Right lobe of liver (tissue), 6 donors: ENCODE measurements at regions not wholly inside any gene's neighbourhood (a gene's known extent, or its start where the extent isn't known, plus 50 kb on each side); places are given as distances from the start of the nearest gene placed in this dataset.

Experiments used
- ATAC-seq, 4 donors: fragments of 200-7000 bp; cut with Tn5 transposase; one replicate each; pipeline ENCODE4 v1.9.1; 2020; ENCODE audit warnings: mild to moderate bottlenecking in 4 of 4, moderate library complexity in 4 of 4
- DNase-seq, 3 donors: peaks; one replicate each; pipeline ENCODE4 v3.0.0-alpha.2; 2020
- H3K27ac ChIP-seq, 3 donors: fragments of 200-600 bp; one replicate each; pipeline ENCODE4 v1.8.0; 2022
- H3K27me3 ChIP-seq, 2 donors: fragments of 200-600 bp; one replicate each; pipeline ENCODE4 v1.8.0; 2022
- H3K36me3 ChIP-seq, 4 donors: fragments of 200-600 bp; sonication (generic) in 1 of 4; one replicate each; pipeline versions ENCODE4 v1.5.1 to v1.8.0; 2017 to 2022; ENCODE audit warnings: control low read depth in 1 of 4
- H3K4me1 ChIP-seq, 4 donors: fragments of 200-600 bp; sonication (generic) in 1 of 4; one replicate each; pipeline versions ENCODE4 v1.5.1 to v1.8.0; 2017 to 2022; ENCODE audit warnings: control low read depth in 1 of 4
- H3K4me3 ChIP-seq, 3 donors: fragments of 200-600 bp; one replicate each; pipeline ENCODE4 v1.8.0; 2022
- H3K9me3 ChIP-seq, 4 donors: fragments of 200-600 bp; sonication (generic) in 1 of 4; one replicate each; pipeline versions ENCODE4 v1.5.1 to v1.8.0; 2017 to 2022; ENCODE audit warnings: control low read depth in 1 of 4
- POLR2A ChIP-seq: fragments of 450-650 bp; IDR thresholded peaks from one replicate; pipeline ENCODE4 v1.6.1; 2017; ENCODE audit warnings: antibody characterized with exemption, mild to moderate bottlenecking
- WGBS: methylation state at CpG from one replicate; pipeline ENCODE4 v1.1.6; 2018; ENCODE audit warnings: low coverage, low lambda C conversion rate; ENCODE audit not compliant: insufficient coverage; ENCODE audit errors: missing lambda C conversion rate; 5-methylcytosine and 5-hydroxymethylcytosine counted together
- intact Hi-C, 2 donors: fragments of 100-400 bp; cut with DNase I; formaldehyde crosslinking; loops; one replicate each; pipeline versions ENCODE4 v1.11.2 to v1.14.1; 2022
- TF ChIP-seq, protein P1 (sequence below), 4 donors: fragments of 200-600 bp in 3 of 4; fragments of 450-650 bp in 1 of 4; IDR thresholded peaks; one replicate each; pipeline versions ENCODE4 v1.5.1 to v1.8.0; 2016 to 2022; ENCODE audit warnings: antibody characterized with exemption in 4 of 4, mild to moderate bottlenecking in 2 of 4
- donor health status: DM: no; HTN: yes; CAD: no.
- donor health status: DM: no; HTN: no; CAD: no.
- donor health status: DM: no; HTN: no; CAD: no.
- donor health status: DM: no; HTN: yes; CAD: no.
- donor health status: DM: no; HTN: yes; CAD: no.

GRCh38 chr5:125134216-125135081 is 388.0 kb upstream of the ZNF608 start:
- no peak overlapping the region for H3K4me3 ChIP-seq
- DNase-seq (no peak), ATAC-seq (no peak)
- H3K9me3 ChIP-seq: no peaks in the 10 kb centered on the region
- intact Hi-C loops: no loop called here
- WGBS: 81% methylated on average over 3 of the region's 3 CpGs
- no peaks in the 10 kb centered on the region for H3K27me3 ChIP-seq
- no peak for TF ChIP-seq POLR2A
- TF ChIP-seq, protein P1, sequence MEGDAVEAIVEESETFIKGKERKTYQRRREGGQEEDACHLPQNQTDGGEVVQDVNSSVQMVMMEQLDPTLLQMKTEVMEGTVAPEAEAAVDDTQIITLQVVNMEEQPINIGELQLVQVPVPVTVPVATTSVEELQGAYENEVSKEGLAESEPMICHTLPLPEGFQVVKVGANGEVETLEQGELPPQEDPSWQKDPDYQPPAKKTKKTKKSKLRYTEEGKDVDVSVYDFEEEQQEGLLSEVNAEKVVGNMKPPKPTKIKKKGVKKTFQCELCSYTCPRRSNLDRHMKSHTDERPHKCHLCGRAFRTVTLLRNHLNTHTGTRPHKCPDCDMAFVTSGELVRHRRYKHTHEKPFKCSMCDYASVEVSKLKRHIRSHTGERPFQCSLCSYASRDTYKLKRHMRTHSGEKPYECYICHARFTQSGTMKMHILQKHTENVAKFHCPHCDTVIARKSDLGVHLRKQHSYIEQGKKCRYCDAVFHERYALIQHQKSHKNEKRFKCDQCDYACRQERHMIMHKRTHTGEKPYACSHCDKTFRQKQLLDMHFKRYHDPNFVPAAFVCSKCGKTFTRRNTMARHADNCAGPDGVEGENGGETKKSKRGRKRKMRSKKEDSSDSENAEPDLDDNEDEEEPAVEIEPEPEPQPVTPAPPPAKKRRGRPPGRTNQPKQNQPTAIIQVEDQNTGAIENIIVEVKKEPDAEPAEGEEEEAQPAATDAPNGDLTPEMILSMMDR (IDR thresholded peaks at IDR 0.05): no peak
- no peaks in the 10 kb centered on the region for H3K36me3 ChIP-seq
- H3K4me1 ChIP-seq: no peaks in the 10 kb centered on the region
- H3K27ac ChIP-seq: no peak overlapping the region

DNA sequence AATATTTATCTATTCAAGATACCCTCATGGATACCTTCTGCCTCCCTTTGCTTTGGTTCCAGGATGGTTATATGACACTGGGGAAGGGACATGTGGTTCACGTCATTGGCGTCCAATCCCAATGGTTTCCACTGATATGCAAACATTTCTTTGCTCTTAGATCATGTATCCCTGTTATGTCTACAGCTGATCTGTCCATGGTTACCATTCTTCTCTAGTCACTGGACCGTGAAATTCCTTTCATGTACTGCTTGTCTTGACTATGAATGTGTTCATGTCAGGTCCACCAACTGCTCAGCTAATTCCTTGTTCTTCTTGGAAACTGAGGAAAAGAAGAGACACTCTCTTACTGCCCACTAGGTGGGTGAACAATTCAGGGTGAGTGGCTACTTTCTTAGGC is 391.1 kb upstream of the ZNF608 start:
- Histone ChIP-seq H3K36me3 (no peaks in the 10 kb centered on the region), H3K9me3 (no peaks in the 10 kb centered on the region), H3K27ac (no peak overlapping the region), H3K4me3 (no peak overlapping the region), H3K27me3 (no peaks in the 10 kb centered on the region), H3K4me1 (no peaks in the 10 kb centered on the region)
- DNase-seq: no peak
- intact Hi-C loops: no loop called here
- 91% methylated on average over 2 of the region's 3 CpGs for WGBS
- TF ChIP-seq POLR2A: no peak
- TF ChIP-seq, protein P1 (IDR thresholded peaks at IDR 0.05): no peak
- ATAC-seq: no peak

DNA sequence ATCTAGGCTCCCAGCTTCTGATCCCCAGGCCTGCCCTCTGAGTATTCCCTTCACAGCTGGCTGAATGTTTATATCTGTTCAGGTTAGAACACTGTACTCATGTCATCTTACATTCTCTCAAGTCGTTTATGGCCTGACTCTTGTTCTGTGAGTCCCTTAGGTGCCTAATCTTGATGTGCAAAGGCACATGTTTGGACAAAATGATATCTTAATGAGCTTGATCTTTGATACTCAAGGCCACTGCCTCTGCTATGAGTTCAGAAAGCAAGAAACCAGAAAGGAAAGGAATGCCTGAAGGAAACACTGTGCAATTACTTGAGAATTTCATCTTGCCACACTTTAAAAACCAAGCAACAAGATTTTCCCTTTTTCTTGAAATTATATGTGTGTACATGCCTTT is 391.8 kb upstream of the ZNF608 start:
- DNase-seq (no peak), ATAC-seq (no peak)
- Histone ChIP-seq H3K27me3 (no peaks in the 10 kb centered on the region), H3K36me3 (no peaks in the 10 kb centered on the region), H3K4me1 (no peaks in the 10 kb centered on the region), H3K4me3 (no peak overlapping the region), H3K27ac (no peak overlapping the region), H3K9me3 (no peaks in the 10 kb centered on the region)
- intact Hi-C loops: no loop called here
- no peak for TF ChIP-seq POLR2A
- TF ChIP-seq, protein P1 (IDR thresholded peaks at IDR 0.05): no peak
- 50% methylated on average over 1 of the region's 1 CpG for WGBS

DNA sequence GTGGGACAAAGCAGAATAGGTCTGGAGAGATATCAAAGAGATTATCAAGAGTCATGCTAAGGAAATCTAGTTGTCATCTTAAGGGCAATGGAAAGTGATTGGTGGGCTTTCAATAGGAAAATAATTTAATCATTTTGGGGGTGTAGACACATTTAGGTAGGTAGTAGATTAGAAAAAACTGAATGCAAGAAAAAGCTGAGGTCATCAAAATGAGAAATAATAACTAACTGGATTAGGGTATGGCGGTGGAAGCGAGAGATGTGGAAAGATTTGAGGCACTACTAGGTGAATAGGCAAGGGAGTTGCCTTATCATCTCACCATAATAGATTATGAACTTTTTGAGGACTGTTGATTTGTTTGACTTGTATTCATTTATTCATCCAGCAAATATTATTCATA is 393.2 kb upstream of the ZNF608 start:
- intact Hi-C loops: no loop called here

More for the DNA sequence above, 393.2 kb upstream of the ZNF608 start:
- H3K27ac ChIP-seq: no peak overlapping the region
- H3K27me3 ChIP-seq: no peaks in the 10 kb centered on the region
- no peaks in the 10 kb centered on the region for H3K36me3 ChIP-seq
- WGBS: 94% methylated on average over 2 of the region's 2 CpGs
- no peaks in the 10 kb centered on the region for H3K9me3 ChIP-seq
- ATAC-seq (no peak), DNase-seq (no peak)
- no peak overlapping the region for H3K4me3 ChIP-seq
- H3K4me1 ChIP-seq: no peaks in the 10 kb centered on the region
- no peak for TF ChIP-seq POLR2A
- TF ChIP-seq, protein P1 (IDR thresholded peaks at IDR 0.05): no peak
